Adrenal gland (tissue), 5 donors: ENCODE measurements at regions not wholly inside any gene's neighbourhood (a gene's known extent, or its start where the extent isn't known, plus 50 kb on each side); places are given as distances from the start of the nearest gene placed in this dataset.

Experiments used
- CTCF ChIP-seq, 6 experiments: fragments of 450-650 bp in 4 of 6; fragments of 200-600 bp in 2 of 6; sonication (generic) in 1 of 6; IDR thresholded peaks; 1 replicate in 5 of 6; 2 replicates in 1 of 6; pipeline versions ENCODE4 v1.5.1 to v1.8.0; 2016 to 2021; ENCODE audit warnings: antibody characterized with exemption in 6 of 6, mild to moderate bottlenecking in 2 of 6, moderate library complexity in 1 of 6
- POLR2A ChIP-seq, 2 donors: fragments of 450-650 bp; IDR thresholded peaks; one replicate each; pipeline ENCODE4 v1.6.1; 2017; ENCODE audit warnings: antibody characterized with exemption in 2 of 2, mild to moderate bottlenecking in 2 of 2, moderate library complexity in 1 of 2
- donor health status: DM: no; HTN: no; CAD: no.

GRCh38 chr2:194883711-194884110 is 773.3 kb upstream of the SLC39A10 start:
- no peak for TF ChIP-seq CTCF (IDR thresholded peaks at IDR 0.05)
- TF ChIP-seq POLR2A (IDR thresholded peaks at IDR 0.05): no peak
